GM19467 (cell line): ENCODE measurements at regions not wholly inside any gene's neighbourhood (a gene's known extent, or its start where the extent isn't known, plus 50 kb on each side); places are given as distances from the start of the nearest gene placed in this dataset.

ENCODE experiments used
- ATAC-seq: cut with Tn5 transposase; IDR thresholded peaks from one replicate; pipeline ENCODE4 v1.9.1; 2021; ENCODE audit warnings: mild to moderate bottlenecking, moderate library complexity; ENCODE audit not compliant: unreplicated experiment

DNA sequence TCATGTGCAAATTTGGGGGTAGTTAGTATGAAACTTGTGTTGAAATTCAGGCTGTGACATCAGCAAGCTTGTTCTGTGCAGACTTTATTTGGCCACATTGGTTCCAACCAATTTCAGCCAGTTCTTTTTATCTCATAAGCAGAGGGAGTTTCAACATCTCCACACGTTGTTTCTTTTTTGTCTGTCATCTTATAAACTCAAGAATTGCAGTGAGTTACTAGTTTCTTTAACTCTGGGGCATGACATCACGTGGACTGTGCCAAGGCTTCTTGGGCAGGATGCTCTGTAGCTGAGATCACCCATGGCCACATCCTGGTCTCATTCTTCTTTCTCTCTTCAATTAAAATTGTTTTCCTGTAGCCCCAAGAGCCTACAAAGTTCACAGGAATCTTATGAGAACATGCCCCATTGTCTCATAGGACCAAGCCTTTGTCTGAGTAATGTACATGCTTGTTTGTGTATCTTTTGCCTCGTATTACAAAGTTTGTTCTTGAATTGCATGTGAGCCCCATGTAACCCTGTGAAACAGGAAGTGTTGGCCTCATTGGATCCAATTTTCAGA is 982.0 kb upstream of the TMEM132C start:
- no peak for ATAC-seq

DNA sequence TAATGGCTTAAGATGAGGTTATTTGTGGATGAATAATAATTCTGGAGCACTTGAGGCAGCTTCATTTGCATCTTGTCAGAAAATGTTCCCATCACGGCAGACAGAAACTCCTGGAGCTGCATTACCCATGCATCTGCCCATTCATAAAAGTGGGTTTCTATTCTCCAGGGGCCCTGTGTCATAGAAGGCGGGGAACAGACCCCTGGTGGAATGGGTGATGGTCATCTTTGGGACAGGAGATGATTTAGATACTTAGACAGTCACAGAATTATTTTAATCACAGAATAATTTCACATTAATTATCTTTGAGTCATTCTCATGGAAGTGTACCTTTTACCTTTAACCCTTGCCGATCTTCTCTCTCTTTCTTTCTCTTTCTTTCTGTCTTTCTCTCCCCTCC is 980.7 kb upstream of the TMEM132C start:
- ATAC-seq = no peak

DNA sequence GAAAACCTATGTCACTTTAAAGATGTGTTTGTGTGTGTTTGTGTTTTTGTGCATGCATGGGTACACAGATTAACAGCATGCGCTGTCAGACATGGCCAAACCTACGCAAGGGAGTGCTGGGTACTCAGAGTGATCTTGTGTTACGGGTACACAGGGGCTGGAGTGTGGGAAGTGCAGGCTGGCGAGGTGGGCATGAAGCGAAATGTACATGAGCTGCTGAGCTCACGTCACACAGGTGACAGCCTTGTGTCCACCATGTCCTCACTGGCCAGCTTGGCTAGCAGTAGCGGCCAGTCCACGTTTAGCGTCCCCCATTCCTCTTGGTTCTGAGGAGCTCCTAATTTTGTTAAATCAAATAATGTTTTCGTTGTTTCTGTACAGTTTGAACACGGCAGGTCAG is 979.7 kb upstream of the TMEM132C start:
- ATAC-seq = no peak

- ATAC-seq = no peak
Observed at GRCh38 chr12:127290251-127290650, 976.7 kb upstream of the TMEM132C start.

GRCh38 chr12:127292736-127293135 is 974.2 kb upstream of the TMEM132C start:
- ATAC-seq = no peak

DNA sequence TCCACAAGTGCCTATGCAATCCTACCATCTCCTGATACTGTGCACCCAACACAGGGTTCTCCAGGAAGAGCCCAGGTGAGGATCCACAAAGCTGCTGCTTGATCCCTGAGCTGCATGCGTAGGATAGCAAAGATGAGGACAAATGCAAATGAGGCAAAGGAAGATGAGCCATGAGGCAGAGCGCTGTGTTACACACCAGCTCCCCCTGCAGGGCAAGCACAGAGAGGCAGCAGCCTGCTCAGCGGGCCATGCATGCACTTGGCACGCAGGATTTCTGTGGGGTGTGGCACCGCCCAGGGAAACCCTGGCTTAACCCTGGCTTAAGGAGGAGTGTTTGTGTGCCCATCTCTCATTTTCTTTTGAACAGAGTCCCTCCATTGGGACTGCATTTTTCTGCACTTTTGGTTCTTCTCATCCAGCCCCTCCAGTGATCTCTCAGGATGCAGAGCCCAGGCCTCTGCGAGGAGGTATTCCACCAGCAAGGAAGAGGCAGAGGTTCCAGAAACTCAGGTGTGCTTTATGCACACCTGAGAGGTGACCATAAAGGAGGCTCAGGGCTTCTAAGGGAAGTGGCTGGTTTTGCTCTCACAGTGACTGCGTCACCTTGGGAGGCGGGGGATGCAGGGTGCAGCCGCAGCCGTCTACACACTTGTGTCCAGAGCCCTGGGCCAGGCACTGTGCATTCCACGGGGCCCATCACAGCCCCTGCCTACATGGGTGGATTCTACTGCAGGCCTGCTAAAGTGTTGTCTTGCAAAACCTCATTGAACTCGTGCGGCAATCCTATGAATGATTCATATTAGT is 973.3 kb upstream of the TMEM132C start:
- ATAC-seq = no peak

- ATAC-seq = no peak
Observed at GRCh38 chr12:127294651-127295210, 972.2 kb upstream of the TMEM132C start.

GRCh38 chr12:127295630-127296029 is 971.3 kb upstream of the TMEM132C start:
- ATAC-seq = no peak

DNA sequence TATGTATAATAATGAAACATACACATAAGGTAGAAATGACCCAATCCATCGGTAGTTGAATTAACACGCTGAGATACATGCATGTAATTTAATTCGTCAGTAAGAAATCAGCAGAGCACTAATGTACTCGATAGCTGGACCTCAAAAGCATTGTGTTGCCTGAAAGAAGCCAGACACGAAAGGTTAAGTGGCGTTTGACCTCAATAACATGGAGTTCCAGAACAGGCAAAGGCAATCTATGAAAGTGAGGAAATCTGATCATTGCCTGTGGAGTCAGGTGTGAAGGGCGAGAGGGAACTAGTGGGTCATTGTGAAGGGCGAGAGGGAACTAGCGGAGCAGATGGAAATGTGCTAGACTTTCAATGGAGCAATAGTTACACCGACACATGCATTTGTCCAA is 970.4 kb upstream of the TMEM132C start:
- no peak for ATAC-seq

DNA sequence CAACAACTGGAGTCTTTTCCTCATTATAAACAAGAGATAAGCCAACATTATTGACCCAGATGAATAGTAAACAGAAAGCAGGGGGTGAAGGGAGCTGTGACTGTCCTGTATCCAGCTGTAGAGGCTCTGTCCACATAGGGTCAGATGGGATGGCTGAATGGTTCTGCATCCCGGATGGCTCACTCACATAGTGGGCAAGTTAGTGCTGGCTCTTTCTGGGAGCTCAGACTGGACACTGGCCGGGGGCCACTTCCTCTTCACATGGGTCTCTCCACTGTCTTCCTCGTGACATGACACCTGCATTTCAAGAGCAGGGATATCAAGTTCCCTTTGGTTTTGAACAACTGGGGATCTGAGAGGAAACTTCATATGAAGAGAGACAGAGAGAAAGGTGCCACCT is 969.6 kb upstream of the TMEM132C start:
- no peak for ATAC-seq

DNA sequence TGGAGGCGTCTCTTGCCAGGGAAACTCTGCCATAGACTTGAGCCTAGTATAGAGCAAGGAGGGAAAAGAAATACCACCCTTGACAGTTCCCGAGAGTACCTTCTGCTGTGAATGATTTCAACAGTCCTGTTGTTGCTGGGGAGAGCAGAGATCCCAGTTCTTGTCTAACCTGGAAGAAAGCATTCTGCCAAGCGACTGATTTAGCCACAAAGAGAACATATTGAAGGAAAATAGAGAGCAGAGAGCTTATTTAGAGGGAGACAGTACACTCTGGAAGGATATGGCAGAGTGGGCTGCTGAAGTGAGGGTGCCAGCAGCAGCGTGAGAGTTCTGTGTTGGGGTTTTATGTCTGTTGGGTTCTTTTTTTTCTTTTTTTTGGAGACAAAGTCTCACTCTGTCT is 966.9 kb upstream of the TMEM132C start:
- ATAC-seq = no peak

GRCh38 chr12:127300753-127301152 is 966.2 kb upstream of the TMEM132C start:
- no peak for ATAC-seq

GRCh38 chr12:127301876-127302275 is 965.1 kb upstream of the TMEM132C start:
- ATAC-seq = no peak

DNA sequence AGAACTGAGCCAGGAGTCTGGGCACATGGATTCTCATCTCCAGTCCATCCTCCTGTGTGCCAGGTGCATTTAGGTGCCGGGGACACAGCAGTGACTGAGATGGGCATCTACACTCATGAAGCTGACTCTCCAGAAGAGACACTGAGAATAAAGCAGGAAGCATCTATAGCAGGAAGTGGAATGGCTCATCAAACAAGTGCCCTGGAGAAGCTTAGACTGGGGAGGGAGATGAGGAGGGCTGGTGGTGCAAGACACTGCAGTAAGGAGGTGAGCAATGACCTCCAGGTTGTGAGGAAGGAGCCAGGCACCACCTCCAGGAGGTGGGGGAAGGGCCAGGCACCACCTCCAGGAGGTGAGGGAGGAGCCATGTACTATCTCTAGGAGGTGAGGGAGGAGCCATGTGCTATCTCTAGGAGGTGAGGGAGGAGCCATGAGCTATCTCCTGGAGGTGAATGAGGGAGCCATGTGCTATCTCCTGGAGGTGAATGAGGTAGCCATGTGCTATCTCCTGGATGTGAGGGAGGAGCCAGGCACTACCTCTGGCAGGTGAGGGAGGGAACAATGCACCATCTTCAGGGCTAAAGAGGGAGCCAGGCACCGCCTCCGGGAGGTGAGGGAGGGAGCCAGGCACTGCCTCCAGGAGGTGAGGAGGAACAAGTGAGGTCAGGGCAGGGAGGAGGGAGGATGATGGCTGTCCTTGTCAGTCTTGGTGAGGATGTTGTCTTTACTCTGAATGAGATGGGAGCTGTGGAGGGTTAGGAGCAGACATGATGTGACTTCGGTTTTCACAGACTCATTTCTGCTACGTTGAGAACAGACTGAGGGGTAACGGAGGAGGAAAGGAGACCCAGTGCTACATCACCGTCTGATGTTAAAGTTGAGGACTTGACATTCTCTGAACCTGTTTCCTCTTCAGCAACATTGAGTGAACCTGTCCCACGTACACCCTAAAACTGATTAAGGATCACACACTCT is 961.9 kb upstream of the TMEM132C start:
- no peak for ATAC-seq

DNA sequence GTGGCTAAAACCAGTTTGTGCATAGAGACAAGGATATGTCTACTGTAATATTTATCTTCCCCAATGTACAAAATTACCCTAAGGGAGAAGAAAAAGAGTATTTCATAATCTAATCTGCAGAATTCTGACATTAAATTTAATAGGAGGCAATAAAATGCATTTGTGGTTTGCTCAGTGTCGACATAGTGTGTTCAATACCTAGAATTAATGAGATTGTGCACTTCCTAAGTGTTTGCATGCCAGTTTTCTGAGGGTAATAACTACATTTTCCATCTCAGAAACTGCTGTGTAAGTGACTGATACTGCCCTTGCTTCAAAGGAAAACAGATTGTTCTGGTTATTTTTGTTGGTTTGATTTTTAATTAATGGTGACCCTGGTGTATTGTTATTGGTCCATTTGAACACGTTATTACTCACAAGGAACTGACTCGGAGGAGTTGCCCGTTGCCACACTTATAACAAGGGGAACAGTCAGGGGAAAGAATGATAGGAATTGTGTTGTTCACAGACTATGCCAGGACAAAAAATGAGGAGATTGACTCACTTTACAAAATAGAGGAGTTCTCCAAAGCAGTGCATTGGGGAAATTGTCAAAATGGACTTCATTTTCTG is 960.3 kb upstream of the TMEM132C start:
- ATAC-seq = no peak

- ATAC-seq = no peak
Observed at GRCh38 chr12:127307528-127307927, 959.4 kb upstream of the TMEM132C start.

- no peak for ATAC-seq
Observed at GRCh38 chr12:127308148-127308547, 958.8 kb upstream of the TMEM132C start.

DNA sequence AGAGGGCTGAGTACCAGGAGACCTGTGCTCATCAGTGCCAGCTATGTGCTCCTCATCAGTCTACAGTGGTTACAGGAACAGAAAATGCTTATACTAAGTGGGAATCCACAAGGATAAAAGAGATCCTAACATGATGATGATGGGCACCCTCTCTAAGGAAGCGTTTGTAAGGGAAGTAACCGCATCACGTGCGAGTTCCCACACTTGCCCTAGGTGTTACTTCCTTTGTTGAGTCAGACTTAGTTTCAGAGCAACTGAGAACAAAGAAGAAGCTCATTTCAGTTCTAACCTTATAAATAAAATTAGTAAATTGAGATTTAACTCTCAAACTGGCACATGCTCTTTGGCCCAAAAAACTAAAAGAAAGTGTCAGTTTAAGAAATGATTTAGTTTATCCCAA is 956.4 kb upstream of the TMEM132C start:
- ATAC-seq = no peak

DNA sequence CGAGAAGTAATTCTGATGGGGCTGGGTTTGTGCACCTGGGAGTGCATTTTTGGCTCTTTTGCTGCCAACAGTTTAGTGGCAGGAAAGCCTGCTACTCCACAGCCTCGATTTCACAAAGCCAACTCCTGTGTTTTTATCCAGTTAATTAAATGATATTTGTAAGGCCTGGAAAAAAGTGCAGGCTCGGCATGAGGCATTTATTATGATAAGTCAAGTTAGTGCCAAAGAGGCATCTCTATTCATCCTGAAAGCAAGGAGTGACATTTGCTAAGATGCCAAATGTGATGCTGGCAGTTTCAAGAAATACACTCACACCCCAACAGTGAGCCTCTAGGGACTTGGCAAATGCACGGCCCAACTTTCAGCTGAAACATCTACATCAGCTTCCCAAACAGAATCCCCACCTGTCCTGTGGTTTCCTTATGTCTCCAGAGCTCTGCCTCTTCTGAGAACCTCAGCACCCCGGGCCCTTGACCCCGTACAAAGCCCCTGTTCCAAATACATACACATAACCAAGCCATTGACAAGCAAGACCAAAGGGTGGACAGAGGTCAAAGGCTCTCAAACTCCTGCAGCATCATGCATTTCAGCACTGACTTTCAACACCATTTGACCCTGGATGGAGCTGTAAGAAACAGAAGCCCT is 955.1 kb upstream of the TMEM132C start:
- no peak for ATAC-seq

- no peak for ATAC-seq
Observed at GRCh38 chr12:127324681-127325080, 942.3 kb upstream of the TMEM132C start.
